GM18858 (cell line): ENCODE measurements at regions not wholly inside any gene's neighbourhood (a gene's known extent, or its start where the extent isn't known, plus 50 kb on each side); places are given as distances from the start of the nearest gene placed in this dataset.
"Not testable (repeated sequence)": the region's sequence is repeated elsewhere in the genome, so short reads cannot be mapped to it uniquely, and the experiment has no call there.

ENCODE experiments used
- ATAC-seq: cut with Tn5 transposase; IDR thresholded peaks from one replicate; pipeline ENCODE4 v1.9.1; 2021; ENCODE audit not compliant: unreplicated experiment

DNA sequence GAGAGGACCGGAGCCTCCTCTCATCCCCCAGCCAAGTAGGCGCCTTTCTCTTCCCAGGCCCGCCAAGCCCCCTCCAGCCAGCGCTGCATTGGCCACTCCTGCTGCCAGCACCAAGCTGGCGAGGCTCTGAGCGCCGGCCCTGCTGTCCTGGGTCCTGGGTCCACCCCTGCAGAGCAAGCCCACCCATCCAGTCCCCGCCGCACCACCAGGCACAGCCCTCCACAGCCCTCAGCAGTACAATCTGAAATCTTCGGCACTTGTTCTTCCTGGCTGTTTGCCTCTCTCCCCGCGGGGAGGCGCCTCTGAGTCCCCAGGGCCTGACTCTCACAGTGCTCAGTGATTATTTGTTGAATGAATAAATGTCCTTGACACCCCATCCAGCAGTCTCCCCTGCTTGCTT, 236.4 kb upstream of the SGCG start:
- ATAC-seq: no peak

DNA sequence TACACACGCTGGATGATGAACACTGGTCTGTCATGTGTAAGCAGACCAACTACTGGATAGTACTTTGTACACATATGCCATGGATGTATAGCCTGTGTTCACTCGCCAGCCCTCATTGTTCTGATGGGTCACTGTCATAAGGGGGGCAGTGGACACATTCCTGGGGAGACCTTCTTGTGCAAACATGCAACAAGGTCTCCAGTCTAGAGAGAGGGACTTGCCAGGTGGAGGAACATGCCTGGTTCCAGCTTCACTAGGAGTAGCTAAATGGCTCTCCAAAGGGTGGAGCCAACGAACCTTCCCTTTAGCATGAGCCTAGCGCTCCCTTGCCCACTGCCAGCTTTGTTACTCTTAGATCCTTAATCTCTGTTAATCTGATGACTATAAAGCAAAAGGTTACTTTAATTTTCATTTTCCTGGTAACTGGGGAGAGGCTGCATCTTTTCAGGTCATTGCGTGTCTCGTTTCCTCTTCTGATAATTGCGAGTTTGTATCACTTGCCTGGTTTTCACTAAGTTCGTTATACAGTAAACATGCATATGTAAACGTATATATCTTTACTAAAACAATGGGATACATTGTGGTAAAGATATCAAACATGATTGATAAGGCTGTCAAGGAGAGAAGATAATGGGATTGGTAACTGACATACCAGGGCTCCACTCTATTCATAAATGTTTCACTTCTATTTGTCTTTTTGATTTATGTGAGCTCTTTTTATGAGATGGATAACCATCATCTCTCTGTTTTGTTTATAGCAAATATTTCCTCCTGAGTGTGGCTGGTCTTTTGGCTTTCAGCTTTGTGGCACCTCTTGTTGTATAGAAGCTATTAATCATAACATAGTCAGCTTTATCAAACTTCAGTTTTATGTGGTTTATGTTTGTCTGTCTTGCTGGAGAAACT, 235.2 kb upstream of the SGCG start:
- no peak for ATAC-seq

DNA sequence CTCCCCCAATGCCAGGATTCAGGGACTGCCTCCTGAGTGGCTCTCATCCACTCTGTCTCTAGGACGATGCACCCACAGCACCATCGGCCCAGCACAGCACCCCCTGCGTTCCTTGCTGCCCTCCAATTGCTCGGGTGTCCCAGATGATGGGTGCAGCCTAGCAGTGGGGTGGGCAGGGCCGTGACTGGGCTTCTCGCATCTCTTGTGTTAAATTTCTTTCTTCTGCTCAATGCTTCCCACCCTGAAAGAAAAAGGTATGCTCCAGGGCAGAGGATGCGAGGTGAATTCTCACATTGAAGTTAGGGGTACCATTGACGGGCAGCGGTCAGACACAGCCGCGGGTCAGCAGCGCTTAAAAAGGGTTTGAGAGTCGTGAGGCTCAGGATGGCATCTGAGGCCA, 232.4 kb upstream of the SGCG start:
- ATAC-seq: no peak

DNA sequence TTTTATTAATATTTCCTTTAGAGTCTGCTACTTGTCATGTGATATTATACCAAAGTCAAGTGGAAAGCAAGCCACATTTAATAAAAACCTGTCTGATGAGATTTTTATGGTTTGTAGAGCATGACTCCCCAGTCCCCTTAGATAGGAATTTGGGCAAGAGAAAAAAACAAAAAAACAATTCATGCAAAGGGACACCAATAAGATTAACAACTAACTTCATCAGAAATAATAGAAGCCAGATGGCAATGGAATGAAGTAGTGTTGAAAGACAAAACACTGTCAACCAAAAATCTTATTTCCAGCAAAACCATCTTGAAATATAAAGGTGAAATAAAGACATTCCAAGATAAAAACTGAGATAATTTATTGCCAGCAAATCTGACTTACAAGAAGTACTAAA, 228.8 kb upstream of the SGCG start:
- ATAC-seq: not testable (repeated sequence)

DNA sequence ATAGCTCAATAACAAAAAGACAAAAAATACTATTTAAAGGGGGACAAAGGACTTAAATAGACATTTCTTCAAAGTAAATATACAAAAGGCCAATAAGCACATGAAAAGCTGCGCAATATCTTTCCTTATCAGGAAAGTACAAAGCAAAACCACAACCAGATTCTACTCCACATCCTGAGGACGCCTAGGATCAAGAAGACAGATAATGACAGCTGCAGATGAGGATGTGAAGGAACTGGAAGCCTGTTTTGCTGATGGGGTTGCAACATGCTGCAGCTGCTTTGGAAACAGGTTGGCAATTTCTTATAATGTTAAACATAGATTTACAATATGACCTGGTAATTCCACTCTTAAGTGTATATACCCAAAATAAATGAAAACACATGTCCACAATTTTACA, 225.6 kb upstream of the SGCG start:
- ATAC-seq: not testable (repeated sequence)

DNA sequence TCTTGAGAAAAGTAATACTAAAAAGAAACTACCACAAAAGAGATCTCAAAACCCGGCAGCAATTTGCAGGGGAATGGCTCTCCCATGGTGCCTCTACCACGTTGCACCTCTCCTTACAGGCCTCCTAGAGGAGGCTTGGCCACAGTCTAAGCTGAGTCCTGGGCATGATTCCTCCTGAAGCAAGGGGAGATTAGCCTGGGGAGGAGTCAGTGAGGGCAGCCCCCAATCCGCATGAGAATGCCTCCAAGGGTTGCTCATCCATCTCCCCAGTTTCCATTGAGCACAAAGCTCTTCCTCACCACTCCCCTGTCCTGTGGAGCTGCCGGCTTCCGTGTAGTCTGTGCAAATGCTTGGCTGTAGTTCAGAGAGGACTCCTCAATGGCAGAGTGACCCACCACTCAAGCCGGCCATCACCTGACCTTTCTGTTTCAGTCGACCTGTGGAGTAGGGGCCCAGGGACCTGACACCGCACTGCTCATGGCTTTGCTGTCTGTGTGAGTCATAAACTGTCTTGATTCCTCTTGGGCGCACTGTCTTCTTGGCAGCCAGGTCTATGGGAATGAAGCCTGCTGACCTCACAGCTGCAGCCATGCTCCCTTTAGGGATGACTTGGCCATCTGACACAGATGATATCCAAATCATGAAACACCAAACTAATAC, 224.2 kb upstream of the SGCG start:
- not testable (repeated sequence) for ATAC-seq

DNA sequence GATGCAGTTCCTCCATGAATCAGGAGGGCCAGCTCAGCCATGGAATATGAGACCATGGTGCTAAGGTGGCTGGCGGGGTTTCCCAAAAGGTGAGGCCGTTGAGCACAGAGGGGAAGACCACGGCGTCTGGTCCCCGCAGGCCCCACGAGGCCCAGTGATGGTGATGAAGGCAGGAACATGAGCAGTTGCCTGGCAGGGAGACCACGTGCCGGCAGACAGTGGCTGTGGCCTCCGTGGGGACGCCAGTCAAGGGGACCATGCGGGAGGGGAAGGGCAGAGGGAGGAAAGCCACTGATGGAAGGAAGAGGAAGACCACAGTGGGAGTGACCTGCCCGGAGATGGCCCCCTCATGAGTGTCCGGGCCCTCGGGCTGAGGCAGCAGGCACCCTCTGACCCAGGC, 220.9 kb upstream of the SGCG start:
- not testable (repeated sequence) for ATAC-seq

DNA sequence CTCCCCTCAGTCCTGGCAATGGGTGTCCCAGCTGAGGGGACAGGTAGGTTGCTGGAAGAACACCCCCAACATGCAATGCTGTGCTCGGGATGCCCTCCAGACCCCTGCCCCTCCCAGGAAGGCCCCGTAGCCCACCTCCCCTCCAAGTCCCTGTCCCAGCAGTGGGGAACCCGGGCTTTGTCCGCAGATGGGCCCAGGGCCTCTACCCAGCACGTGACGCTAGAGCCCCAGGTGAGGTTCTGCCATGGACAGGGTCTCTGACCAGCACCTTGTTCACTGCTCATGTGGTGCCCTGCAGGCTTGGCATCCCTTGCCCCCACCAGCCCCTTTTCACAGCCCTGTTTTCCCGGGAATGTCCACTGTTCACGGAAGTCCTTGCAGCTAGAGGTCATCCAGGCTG, 220.0 kb upstream of the SGCG start:
- no peak for ATAC-seq

DNA sequence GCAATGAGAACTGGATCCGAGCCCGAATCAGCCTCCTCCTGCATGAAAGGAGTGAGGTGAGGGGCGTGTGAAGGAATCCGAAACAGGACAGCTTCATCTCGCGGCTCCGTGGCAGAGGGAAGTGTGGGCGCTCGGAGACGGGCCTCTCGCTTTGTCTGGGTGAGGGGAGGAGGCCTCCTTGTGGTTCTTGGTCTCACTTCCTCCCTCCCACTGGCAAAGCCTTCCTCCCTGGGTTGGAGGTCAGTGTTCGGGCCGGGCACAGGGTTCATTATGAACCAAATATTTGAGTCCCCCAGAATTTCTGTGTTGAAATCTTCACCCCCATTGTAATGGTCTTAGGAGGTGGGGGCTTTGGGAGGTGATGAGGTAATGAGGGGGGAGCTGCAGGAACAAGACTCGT, 219.4 kb upstream of the SGCG start:
- ATAC-seq: not testable (repeated sequence)

DNA sequence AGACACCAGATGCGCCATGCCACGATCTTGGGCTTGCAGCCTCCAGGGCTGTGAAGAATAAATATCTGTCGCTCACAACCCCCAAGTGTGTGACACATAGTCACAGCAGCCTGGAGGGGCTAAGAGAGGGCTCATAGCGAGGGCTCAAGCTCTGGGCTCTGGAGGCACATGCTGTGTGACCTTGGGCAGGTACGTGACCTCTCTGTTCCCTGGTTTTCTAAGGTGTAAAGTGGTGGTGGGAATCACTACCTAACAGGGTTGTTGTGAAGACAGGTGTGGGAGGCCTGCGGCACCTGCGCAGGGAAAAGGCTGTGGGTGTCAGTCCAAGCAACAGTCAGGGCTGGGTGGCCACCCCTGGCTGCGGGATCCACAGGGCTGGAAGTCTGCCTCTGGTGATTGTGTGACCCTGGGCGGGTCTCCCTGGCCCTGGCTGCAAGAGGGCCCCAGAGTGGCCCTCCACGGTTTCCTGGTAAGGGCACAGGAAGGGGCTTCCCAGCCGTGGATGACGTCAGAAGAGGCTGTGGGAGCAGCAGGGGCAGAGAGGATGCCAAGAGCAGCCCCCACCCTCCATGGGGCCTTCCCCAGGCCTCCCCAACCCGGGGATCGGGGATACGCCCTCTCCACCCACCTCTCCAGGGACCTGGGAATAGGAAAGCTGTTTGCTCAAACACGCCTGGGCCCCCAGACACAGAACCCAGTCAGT, 218.8 kb upstream of the SGCG start:
- no peak for ATAC-seq

DNA sequence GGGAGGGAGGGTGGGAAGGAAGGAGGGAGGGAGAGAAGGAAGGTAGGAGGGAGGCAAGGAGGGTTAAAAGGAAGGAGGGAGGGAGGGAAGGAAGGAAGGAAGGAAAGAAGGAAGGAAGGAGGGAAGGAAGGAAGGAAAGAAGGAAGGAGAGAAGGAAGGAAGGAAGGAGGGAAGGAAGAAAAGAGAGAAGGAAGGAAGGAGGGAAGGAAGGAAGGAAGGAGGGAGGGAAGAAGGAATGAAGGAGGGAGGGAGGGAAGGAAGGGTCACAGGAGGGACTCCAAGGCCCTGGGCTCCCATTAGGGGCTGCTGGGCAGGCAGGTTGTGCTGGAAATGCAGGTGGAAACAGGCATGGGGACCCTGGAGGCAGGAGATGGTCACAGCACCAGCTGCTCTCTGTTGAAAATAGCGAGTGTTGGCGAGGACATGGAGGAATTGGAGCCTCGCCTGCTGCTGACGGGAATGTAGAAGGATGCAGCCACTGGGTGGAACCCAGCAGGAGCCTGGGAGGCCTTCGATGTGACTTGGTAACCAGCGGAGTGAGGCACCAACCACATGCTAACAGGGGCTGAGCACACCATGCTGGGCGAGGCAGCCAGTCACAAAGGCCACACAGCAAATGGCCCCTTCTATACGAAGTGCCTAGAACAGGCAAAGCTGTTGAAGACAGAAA, 217.3 kb upstream of the SGCG start:
- not testable (repeated sequence) for ATAC-seq

DNA sequence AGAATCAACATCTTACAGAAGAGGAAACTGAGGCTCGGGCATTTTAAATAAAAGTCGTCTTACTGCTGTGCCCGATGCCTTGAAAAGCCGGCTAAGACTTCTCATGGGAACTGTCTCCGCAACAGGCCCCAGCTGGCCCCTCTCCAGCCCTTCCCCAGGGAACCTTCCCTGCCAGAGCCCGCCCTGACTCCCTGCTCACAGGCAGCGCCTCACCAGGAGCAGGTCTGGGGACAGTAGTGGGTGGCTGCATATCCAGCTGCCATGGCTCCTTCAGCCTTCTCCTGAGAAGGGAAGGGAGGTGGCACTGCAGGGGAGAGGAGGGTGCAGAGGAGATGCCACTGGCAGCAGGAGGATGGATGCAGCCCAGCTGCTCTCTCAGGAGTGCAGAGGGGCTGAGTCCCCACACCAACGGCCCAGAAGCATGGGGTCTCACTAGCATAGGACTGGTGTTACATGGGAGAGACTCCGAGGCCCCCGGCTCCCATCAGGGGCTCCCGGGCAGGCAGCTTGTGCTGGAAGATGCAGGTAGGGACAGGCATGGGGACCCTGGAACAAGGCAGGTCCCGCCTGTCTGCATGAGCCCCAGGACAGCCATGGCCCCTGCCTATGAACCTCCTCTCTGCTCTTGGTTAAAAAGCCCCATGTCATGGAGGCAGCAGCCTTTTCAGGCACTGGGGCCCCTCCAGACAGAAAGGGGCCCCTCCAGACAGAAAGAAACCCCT, 216.4 kb upstream of the SGCG start:
- no peak for ATAC-seq

DNA sequence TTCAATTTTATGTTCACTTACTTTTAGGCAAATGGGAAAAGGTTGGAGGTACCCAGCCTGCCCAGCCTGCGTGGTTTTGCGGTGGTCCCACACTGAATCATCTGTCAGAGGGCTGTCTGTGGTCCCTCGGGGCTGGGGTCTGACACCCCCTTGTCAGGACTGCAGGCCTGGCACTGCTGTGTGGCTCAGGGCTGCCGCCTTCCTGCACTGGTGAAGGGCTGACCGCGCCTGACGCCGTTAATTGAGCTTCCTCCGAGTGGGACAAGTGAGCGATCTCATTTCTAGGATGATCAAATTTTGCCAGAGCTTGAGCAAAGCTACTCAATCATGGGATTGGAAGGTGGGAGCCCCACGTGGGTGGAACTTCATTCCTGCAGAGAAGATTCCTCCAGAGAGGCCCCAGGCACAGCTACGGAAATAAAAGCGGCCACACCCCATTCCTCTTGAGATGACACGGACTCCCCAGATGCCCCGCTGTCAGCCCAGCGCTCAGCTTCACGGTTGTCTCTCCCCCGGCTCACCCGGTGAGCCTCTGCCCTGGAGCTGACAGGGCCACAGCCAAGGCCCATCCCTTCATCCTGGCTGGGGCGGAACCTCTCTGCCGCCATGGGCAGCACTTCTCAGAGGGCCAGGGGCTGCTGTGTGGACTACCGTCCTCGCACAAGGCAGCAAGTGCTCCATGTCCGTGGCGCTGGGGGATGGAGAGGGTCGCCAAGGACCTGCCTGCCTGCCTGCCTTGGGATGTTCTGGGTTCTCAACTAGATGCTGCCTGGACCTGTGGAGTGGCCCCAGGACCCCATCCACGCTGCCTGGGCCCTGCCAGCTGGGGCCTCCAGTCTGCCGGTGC, 215.5 kb upstream of the SGCG start:
- not testable (repeated sequence) for ATAC-seq

DNA sequence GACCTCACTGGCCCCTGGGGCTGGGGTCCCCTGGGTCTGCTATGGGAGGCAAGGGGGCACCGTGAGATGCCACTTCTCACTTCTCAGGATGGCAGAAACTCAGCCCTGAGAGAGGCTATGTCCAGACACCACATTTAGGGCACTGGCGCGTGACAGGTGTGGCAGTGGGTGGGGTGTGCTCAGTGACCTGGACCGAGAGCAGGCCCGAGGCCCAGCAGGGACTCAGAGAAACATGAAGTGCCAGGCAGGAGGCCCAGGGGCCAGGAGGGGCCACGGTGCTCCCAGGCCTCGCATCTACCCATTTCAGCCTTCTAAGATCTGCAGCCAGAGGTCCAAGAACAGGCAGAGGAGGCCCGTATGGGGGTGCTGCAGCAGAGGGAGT, 214.9 kb upstream of the SGCG start:
- not testable (repeated sequence) for ATAC-seq

DNA sequence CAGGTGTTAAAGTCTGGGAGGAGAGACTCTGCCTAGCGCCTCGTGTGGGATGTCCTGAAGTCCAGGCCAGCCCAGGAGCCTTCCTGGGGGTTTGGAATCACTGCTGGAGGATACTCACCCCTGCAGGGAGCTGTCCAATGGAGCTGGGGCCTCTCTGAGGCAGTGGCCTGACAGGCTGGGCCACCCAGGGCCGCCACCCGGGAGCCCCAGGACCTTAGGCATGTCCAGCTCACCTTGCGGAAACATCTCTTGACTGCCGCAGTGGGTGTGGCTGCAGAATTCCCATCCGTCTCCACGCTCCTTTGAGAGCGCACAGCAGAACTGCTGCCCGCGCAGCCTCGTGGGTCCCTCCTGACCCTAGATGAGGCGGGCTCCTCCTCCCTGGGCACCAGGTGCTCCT, 214.0 kb upstream of the SGCG start:
- ATAC-seq: not testable (repeated sequence)

DNA sequence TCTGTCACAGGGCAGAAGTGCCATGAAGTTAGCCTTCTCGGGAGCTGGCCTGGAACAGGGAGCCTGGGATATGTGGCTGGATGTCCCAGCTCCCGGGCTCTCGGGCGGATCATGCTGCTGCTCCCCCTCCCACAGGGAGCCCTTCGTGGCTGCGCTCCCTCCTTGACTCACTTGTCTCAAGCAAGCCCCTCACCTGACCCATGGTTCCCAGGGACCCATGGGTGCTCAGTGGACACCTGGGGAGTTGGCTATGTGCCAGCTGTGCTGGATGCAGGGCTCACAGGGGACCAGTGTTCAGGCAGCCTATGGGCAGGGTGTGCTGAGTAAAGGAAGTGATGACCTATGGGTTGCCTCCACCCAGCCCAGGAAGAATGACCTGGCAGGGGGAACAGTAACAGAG, 213.1 kb upstream of the SGCG start:
- no peak for ATAC-seq

DNA sequence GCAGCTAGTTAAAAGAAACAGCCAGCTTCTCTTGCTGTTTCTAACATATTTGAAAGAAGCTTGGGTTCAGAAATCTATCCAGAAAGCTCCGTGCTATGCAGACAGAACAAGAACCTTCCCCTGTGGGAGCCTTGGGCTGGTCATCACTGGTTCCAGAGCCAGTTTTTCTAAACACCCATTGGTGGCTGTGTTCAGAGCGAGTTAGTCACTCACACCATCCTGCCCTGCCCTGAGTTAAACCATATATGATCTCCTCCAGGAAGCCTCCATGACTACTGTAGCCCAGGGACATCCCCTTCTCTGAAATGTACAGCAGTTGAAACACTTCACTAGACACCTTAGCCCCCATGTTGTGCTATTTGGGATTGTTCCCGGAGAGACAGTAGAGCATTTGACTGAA, 200.8 kb upstream of the SGCG start:
- ATAC-seq: no peak

DNA sequence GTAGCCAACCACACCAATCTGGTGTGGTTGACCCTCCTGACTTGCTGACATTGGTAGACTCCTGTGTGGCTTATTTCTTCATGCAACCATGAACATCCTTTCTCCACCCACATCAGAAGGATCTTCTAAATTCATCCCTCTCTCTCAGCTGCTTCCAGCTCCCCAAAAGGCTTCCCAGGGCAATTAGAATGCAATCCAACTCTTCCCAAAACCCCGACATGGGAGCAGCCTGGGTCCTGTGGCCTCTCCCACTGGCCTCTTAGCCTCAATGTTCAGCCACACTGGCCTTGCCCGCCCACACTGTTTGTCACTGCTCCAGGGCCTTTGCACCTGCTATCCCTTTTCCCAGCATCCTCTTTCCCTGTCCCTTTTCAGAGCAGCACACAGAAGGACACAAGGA, 199.8 kb upstream of the SGCG start:
- ATAC-seq: no peak

DNA sequence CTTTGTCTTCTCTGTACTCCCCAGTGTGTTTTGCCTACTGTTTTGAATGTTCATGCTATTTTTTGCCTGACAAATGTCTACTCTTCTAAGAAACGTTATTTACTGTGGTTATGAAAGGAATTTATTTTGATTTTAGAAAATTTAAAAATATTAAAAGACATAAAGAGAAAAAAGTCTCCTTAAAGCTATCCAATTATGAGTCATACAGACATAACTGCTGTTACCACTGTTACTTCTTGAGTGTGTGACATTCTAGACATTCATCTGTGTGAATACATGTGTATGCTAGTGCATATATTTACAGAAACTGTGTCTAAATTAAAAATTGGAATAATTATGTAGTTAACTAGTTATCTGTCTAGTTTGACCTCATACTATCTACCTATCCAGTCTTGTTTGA, 187.6 kb upstream of the SGCG start:
- no peak for ATAC-seq

DNA sequence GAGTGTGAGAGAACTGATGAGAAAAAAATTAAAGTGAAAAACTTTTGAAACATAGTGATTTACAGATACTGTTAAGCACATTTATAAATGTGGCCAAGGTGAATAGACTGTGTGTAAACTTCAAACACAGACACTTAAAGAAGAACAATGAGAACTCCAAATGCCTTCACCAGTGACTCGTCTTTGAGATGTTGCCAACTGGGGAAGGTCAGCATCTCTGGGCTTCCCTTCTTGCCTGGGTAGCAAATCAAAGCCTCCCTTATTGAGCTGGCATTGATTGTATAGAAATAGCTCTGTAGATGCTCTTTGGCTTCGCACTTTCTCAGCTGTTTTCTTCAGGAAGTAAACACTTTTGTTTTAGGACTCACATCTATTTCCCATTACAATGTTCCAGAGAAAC, 177.3 kb upstream of the SGCG start:
- no peak for ATAC-seq
